GM18870 (cell line): ENCODE measurements at regions not wholly inside any gene's neighbourhood (a gene's known extent, or its start where the extent isn't known, plus 50 kb on each side); places are given as distances from the start of the nearest gene placed in this dataset.

Source experiments
- ATAC-seq: cut with Tn5 transposase; IDR thresholded peaks from one replicate; pipeline ENCODE4 v1.9.1; 2021; ENCODE audit warnings: moderate library complexity; ENCODE audit not compliant: unreplicated experiment

DNA sequence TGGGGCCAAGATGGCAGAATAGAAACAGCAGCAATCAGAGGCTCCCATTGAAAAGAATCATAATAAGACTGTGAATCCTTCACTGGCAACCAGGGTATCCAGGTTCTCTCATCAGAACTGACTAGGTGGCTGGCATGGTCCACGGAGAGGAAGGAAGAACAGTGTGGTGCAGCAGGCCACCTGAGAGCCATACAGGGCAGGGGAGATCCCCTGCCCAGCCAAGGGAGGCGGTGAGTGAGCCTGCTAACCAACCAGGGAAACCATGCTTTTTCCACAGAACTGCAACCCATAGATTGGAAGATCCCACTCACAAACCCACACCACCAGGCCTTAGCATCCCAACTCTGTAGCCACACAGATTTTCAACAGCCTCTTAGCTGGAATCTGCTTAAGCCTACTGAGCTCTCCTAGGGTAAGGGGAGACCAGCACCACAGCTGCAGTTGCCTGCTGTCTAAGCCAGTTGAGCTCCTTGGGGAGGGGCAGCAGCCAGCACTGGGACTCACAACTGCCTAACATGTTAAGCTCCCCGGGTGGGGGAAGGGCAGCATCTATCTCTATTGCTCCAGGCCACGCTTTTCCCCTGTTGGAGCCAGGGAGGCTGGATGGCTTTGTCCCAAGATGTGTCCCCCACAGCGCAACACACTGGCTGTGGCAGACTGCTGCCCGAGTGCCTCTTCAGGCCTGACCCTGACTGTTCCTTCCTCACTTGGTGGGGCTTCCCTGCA is 342.6 kb upstream of the CCDC196 start:
- no peak for ATAC-seq

DNA sequence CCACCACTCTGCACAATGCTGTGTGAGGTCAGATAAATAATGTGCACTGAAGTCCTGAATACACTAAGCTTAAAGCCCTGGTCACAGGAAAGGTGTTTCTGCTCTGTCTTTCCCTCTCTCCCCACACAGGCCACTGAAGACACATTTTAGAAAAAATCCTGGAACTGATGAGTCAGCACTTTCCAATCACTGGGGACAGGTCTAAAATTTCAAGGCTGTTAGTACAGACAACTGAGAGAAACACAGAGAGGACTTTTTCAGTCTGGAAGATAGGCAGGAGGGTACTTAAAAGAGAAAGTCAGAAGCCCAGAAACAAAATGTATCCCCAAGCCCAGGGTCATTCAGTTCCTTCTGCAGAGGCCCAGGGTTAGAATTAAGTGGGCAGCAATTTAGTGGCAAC is 333.9 kb upstream of the CCDC196 start:
- no peak for ATAC-seq

DNA sequence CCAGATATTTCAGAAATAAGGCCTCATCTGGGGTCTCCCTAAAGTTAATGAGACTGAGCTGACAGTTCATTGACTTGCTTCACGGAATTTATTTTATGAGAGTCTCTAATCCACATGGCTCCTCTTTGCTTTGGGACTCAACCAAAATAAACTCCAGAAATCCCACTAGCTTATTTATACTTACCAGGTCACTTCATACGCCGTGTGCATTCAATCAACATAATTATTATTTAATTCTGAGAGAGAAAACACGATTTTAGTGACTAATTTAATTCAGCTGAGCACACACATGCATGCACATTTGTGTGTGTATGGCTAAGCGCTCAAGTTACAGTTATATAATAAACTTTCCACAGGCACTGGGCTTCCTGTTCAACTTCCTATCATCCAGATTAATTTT is 333.4 kb upstream of the CCDC196 start:
- no peak for ATAC-seq

DNA sequence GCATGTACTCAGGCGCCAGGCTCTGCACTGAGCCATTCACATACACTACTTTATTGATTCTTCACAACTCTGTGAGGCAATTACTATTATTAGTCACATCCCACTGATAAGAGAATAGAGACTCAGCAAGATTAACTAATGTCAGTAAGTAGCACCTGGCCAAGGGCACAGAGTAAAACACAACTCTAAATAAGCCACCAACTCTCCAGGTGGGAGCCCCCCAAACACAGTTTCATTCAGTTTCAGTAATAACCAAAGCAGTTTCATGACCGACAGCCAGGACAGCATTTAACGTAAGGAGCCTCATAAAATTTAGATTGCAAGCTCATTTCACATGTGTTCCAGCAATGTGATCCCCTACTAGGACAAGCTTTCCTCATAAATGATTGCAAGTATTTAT is 323.1 kb upstream of the CCDC196 start:
- ATAC-seq, result no peak

DNA sequence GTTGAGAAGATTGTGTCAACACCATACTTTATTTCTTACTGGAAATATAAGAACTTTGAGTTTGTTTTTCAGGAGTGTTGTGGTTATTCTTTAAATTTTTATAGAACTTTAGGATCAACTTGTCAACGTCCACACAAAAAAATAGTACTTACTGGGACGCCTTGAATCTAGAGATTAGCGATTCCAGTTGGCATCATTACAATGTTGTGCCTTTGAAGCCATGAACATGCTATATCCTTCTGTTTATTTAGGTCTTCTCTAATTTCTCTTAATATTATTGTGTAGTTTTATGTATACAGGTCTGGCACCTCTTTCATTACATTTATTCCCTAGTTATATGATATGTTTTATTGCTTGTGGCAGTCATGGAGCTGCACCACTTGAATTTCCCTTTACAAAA is 320.8 kb upstream of the CCDC196 start:
- ATAC-seq, result no peak

DNA sequence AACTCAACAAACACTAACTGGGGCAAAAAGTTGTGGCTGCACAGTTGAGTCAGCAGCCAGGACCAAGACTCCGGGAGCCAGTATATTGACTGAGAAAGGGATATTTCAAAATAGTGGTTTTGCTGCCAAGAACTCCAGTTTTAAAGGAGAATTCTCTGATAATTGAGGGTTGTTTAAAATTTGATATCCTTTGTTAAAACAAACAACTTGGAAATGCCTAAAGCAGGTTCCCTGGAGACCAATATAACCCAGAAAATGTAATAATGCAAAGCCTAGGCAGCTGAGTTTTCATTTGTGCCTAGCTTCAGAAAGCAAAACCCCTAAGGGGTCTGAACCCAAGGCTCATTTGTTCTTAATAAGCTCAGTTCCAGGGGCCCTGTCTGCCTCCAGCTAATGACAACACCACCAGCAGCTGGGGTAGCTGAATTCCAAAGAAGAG is 311.7 kb upstream of the CCDC196 start:
- ATAC-seq, result no peak

DNA sequence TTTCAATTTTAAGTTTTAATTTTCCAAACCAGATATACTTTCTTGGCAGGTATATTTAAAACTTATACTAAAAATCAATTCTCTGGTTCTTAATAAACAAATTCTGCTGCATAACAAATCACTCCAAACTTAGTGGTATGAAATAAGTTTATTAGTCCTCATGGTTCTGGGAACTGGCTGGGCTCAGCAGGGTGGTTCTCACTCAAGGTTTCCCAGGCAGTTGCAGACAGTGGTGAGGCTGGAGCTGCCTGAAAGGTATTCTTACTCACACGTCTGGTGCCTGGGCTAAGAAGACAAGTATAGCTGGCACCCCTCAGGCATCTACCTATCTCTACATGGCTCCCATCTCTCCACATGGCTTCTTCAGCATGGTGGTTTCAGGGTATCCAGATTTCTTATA is 308.2 kb upstream of the CCDC196 start:
- no peak for ATAC-seq

DNA sequence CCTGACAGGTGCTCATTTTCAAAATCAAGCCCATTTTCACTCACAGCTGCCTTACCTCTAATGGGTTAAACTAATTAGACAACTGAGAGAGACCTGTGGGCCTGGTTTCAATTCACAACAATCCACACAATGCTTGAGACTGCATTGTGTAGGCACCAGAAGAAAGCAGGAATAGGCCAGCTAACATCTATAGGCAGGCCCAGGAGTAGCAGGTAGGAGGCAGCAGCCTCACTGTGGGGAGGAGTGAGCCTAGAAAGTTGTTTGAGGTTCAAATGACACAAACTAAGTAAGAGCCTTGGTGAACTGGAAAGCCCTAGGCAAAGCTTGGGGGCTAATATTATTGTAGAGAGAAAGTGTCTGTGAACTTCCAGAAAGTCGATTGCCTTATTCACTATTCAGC is 289.5 kb upstream of the CCDC196 start:
- no peak for ATAC-seq

DNA sequence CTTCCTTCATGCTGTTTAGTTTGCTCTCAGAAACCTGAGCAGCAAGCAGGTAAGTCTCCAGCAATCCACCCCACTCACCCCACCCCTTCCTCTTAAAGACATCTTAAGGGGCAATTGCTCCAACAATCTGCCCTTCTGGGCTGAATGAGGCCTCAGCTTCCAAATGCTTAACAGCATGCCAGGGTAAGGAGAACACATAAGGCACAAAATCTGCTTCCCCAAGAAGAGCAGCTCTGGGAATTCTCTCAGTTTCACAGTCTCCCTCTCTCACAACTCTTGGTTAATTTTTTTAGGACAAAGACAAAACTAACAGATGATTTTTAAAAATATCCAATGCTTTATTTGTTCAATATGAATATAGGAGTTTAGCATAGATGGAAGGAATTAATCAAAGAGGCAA is 288.9 kb upstream of the CCDC196 start:
- ATAC-seq, result no peak

DNA sequence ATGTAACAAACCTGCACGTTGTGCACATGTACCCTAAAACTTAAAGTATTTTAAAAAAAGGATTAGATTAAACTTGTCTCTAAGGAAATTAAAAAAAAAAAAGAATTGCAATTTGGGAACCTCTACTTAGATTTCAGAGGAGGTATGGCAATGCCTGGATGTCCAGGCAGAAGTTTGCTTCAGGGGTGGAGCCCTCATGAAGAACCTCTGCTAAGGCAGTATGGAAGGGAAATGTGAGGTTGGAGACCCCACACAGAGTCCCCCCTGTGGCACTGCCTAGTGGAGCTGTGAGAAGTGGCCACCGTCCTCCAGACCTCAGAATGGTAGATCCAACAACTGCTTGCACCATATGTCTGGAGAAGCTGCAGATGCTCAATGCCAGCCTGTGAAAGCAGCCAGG is 279.6 kb upstream of the CCDC196 start:
- no peak for ATAC-seq

DNA sequence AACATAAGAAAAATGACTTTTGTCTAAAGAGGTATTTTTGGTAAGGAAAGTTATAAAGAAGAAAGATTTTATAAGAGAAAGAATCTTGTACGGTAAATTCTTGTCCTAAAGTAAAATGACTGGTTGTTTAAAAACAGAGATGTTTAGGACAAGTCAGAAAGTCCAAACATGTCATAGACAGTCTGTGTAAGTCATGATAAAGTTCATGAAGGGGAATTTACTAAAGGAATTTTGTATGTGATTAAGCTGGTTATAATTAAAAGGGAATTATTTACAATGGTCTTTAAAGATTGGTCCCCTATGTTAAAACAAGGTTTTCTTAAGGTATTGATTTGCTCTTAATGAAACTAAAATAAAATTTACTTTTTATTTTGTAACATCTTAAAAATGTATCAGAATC is 269.4 kb upstream of the CCDC196 start:
- ATAC-seq, result no peak

DNA sequence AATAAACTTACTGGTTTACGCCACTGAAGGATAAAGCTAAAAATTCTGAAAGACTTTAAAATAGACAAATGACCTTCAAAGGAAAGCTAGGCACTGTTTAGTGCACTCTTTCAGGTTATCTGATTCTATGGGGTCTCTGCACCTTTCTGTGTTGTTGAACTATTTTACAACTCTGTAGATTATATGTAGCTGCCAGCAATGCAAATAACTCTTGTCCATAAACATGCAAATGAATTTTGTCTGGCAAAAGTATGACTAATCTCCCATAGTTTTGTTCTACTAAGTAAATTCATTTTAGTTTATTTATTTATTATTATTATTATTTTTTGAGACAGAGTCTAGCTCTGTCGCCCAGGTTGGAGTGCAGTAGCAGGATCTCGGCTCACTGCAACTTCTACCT is 266.3 kb upstream of the CCDC196 start:
- no peak for ATAC-seq

DNA sequence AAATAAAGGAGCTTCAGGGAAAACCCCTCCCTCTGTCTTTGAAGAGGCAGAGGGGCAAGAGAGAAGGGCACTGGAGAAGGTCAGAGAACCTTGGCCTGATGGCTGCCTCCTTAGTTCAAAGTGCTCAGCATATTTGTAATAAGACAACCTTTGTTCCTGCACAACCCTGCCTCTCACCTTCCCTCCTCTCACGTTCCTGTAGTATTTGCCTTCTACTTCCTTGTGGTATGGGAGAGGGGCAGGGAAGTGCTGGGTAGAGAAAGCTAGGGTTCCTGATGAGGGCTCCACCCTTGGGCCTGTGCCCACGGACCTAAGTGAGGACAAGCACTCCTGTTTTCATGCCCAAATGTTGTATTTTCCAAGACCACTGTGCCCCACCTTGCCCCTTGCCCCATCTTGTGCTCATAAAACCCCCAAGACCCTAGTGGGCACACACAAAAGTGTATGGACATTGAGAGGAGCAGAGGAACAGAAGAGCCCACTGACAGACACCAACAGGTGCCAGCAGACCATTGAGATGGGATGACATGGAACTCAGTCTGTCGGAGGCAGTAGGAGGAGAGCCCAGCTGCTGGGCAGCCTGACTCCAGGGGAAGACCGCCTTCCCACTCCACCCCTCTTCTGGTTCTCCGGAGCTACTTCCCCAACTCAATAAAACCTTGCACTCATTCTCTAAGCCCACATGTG is 261.5 kb upstream of the CCDC196 start:
- ATAC-seq, result no peak

DNA sequence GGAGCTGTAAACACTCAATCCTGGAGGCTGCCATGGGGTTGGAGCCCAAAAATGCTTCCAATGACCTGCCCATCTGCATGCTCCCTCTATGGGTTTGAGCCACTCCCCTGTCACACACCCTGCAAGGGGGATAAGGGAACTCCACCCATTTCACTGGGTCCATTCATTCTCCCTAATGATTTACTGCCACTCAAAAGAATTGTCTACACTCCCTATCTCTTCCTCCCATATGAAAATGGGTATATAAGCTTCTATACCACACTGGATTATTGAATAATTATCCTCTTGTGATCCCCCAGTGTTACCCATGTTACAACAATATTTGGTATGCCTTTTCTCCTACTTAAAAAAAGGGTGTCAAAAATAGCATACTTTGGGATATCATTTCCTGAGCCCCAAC is 260.8 kb upstream of the CCDC196 start:
- ATAC-seq, result no peak

DNA sequence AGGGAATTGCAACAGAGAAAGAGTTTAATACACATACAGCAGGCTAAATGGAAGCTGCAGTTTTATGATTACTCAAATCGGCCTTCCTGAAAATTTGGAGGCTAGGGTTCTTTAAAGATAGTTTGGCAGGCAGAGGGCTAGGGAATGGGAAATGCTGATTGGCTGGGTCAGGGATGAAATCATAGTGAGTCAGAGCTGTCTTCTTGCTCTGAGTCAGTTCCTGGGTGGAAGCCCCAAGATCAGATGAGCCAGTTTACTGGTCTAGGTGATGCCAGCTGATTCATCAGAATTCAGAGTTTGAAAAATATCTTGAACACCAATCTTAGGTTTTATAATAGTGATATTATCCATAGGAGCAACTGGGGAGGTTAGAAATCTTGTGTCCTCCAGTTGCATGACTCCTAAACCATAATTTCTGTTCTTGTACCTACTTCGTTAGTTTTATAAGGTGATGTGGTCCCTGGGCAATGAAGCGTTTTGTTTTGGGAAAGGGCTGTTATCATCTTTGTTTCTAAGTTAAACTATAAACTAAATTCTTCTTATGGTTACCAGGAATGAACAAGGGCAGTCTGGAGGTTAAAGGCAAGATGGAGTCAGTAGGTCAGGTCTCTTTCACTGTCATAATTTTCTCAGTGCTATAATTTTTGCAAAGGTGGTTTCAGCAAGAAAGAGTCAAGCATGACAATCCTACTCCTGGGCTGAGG is 257.8 kb upstream of the CCDC196 start:
- ATAC-seq, result no peak

DNA sequence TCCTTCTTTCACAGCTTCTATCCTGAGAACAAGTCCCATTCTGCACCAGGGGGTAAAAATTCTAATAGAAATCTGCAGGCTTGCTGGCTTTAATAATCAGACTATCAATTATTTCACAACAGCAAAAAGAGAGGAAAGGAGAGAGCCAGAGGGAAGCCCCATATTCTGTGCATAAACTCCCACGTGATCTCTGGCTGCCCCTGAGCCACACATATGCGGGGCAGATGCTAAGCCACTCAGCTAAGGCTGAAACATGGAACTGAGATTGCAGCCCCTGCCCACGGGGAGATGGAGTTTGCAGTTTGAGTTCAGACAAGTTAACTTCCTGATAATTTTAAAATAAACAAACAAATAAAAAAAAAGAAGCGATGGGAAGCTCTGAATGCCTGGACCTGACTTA is 254.4 kb upstream of the CCDC196 start:
- no peak for ATAC-seq

DNA sequence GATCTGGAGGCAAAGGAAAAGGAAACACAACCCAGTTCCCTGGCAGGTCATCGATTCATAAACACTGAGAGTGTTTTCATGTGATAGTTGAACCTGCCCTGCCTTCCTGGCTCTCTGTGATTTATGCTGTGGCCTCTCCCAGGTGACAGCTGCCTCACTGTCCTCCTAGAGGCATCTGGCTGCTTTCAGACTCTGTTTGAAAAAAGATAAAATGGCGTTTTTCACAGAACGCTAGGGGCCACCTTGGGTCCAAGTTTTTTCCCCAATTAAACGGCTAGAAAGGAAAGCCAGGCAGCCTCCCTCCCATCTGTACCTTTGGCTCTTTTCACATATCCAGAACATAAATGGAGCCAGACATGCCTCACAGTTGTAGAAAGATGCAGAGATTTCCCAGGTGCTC is 252.6 kb upstream of the CCDC196 start:
- no peak for ATAC-seq

DNA sequence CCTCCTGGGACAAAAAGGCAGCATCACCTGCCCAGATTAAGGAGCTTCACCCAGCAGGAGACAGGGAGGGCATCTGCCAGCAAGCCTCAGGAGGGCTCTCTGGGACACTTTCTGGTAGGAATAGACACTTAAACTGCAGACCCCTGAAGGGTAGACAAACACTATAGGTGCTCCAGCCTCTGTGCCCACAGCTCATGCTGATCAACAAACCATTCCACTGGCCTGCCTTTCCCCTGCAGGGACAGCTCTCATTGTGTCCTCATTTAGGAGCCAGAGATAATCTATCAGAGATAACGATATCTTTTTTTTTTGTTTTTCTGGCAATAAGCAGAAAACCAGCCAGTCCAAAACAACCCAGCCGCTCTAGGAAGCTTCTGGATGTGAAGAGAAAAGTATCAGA is 251.8 kb upstream of the CCDC196 start:
- ATAC-seq, result no peak

DNA sequence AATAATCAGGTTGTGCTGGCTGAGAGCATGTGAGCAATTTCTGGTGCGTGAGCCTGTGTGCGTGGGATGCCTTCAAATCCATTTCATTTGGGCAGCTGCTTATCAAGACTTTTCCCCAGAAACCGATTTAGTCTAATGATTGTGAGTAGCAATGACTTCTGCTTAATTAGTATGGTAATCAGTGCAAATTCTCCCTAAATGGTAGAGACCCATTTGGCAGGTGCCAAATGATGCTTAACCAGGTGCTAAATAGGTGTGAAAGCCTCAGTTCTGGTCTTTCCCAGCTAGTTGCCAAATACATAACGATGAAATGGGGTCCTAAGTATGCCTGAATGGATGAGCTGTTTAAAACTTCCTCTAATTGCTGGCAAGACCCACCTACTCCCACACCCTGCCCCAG is 248.4 kb upstream of the CCDC196 start:
- ATAC-seq, result no peak

DNA sequence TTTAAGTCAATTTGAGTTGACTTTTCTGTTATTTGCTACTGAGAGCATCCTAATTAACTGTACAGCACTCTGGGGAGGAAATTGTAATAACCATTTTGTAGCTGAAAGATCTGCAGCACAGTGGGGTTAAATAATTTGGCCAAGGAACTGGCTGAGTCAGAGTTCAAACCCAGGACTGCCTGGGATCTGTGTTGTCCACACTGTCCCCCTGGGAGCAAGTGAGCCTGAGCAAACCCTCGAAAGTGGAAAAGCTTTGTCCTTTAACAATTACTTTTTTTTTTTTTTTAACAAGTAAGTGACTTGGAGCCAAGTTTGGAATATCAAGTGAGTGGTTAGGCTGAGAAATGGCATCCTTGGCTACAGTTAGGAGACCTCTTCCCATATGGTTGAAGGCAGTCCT is 247.2 kb upstream of the CCDC196 start:
- ATAC-seq, result no peak

DNA sequence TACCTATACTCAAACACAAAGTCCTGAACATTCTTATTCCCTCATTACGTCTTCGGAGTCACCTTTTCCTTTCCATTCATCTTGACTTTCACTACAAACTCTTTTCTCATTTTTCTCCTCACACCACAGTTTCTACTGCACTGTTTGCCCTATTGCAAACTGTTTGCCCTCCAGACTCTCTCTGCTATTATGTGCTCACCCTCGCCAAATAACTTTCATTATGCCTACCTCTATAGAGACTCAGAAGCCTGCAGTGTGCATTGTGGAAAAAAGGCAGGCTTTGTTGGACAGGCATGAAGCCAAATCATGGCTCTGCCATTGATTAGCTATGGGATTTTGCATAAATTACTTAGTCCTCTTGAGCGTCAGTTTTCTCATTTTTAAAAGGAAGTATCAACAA is 246.6 kb upstream of the CCDC196 start:
- no peak for ATAC-seq

DNA sequence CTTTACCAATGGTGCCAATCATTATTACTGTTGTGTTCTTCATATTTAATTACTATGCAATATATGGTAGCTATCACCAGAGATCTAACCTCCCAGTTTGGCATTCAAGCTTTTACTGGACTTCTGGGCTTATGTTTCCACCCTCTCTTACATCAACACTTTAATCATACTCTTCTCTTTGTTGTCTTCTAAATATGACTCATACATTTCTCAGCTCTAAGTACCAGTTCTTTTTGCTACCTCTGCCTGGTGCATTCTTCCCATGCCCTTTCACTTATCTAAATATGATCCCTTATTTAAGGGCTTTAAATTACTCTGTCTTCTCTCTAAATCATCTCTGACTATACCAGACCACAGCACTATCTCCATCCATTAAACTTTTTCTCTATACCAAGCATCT is 246.1 kb upstream of the CCDC196 start:
- ATAC-seq, result no peak
